ENCODE measurements at regions not wholly inside any gene's neighbourhood (a gene's known extent, or its start where the extent isn't known, plus 50 kb on each side); places are given as distances from the start of the nearest gene placed in this dataset.

DNA sequence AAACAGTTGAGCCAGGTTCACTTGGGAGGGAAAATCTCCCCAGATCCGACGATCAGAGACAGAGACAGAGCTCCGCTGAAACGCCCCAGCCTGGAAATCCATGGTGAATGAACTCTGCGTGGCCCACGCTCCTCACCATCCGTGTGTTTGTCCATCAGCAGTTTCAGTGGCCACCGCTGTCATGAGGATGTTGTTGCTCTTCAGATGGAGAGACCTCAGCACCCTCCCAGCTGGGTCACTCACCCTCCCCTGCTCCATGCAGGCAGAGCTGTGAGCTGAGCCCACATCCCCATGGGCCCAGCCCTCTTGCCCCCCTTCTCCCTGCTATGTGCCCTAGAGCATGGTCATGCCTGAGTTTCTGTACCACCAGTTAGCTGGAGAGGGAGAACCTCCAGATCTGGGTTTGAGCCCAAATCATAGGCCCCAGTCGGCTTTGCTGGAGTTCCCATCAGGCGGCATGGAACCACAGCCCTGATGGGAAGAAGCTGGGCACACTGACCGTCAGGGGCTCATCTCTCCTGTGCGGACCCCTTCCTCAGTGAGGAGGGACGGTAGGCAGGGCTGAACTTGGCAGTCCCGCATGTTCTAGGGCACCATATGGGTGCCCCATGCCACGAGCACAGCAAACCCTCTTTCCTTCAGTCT lies 154.4 kb upstream of the COL5A1 start:
- no peak for DNase-seq

DNA sequence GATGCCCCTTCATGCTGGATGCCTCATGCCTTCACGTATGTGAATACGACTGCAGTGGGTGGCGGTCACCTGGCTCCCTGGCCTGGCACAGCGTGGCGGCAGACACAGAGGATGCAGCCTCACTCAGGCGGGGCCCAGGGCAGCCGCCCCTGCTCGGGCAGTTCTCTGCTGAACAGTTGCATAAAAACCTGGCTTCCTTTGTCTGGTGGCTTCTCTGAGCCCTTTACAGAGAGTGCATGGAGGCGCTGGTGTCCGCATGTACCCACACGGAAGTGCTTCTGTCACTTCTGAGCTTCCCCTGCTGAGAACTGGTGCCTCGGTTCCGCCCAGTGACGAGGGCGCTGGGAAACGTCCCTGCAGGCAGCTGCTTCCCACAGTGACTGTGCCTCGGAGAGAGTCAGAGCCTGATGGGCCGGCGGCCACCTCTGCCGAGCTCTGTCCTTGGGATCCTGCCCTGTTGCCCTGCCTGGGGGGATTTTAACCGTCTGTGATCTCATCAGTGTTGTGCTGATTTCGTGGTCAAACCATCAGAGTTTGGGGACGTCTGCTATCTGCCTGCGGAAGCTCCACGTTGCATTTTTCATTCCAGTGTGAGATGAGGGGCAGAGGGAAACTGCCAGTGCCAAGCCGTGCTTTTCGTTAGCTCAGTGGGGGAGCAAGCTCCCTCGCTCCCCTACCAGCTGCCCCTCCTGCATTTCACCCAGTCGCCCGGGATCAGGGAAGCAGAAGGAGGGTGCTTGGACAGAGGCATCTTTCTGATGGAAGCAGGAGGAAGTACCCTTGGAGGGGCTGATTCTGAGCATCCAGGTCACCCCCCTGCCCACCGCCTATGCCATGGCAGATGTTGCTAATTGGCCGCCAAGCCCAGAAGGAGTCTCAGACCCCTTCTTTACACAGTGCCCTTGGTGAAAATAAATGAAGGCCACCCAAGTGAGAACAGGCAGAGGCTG lies 153.0 kb upstream of the COL5A1 start:
- DNase-seq, result no peak

- DNase-seq, result no peak
Measured at GRCh38 chr9:134489621-134490408, 151.8 kb upstream of the COL5A1 start.

- no peak for DNase-seq
Measured at GRCh38 chr9:134490446-134490845, 151.2 kb upstream of the COL5A1 start.

DNA sequence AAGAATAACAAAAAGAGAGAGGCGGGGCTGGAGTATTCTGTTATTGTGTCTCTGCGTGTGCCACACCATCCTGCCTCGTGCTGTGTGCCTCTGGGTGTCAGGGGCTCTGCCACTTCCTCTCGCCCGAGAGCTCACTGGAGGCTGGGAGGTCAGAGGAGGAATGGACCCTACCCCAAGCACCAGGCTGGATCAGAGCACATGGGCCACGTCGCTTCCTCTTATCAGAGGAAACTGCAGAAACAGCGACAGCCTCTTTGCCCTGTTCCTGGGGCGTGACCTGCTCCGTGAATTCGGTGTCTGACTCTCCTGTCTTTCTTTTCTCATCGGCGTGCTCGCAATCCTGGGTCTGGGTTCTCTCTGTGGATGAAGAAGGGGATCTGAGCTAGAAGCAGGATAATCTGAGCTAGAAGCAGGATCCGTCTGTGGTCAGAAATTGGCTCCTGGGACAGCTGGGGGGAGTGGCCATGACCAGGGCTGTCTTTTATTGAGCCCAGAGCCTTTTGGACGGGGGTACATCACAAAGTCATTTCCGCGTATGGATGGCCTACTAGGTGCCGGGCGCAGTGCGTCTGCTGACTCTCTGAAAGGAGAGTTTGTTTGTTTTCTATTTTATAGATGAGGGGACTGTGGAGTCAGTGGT lies 150.3 kb upstream of the COL5A1 start:
- no peak for DNase-seq

DNA sequence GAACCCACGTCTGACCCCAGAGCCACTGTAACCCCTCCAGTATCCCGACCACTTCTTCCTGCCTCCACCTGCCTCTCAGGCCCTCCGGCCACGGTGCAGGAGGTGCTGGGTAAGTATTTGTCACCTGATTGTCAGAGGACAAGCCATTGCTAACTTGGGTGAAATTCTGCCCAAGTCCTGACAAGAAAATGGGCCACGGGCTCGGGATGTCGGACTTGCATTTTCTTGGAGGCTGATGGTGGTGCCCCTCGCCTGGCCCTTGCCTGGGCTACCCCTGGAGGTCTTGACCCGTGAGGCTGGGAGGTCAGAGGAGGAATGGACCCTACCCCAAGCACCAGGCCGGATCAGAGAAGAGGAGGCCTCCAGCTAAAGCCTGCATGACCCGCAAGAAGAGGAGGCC lies 149.7 kb upstream of the COL5A1 start:
- DNase-seq, result no peak

GRCh38 chr9:134492281-134492691 lies 149.3 kb upstream of the COL5A1 start:
- no peak for DNase-seq

- no peak for DNase-seq
Measured at GRCh38 chr9:134492721-134493460, 148.7 kb upstream of the COL5A1 start.

DNA sequence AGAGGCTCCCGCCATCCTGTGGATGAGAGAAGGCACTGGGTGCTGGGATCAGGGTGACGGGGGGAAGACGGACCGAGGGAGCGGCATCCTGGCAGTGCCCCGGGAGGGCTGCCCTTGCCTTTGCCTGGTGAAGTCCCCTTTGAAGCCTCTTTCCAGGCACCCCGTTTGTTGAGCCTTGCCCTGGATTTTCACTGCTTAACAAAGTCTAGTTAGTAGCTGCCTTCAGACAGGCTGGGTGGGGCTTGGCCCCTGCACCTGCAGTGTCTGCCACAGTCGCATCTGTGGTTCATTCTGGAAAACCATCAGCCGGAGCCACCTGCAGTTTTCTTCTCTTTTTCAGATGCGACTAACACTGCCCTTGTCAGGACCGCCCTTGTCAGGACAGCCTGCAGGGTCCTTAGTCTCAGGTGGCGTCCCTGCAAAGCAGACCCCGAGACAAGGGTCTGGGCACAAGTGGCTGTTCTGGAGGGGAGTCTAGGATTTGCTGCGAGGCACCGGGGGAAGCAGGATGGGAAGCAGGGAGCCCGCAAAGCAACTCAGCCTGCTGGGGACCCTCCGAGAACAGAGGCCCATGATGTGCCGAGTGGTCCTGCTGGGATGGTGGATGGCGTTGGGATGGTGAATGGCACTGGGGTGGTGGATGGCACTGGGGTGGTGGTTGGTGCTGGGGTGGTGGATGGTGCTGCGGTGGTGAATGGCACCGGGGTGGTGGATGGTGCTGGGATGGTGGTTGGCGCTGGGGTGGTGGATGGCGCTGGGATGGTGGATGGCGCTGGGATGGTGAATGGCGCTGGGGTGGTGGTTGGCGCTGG lies 147.9 kb upstream of the COL5A1 start:
- DNase-seq, result no peak

DNA sequence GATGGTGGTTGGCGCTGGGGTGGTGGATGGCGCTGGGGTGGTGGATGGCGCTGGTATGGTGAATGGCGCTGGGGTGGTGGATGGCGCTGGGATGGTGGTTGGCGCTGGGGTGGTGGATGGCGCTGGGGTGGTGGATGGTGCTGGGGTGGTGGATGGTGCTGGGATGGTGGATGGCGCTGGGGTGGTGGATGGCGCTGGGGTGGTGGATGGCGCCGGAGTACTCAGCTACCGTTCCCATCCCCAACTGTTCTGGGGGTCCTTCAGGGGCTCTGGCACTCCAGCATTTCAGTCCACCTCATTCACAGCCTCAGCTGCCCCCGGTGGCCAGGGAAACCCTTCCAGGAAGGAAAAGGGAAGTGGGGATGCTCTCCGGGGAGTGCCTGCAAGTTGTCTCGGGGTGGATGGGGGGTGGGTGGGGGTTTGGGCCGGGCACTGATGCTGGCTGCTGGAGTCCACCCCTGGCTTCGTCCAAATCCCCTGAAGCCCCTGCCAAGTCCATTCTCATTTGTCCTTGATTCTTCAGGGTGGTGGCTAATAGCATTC lies 147.3 kb upstream of the COL5A1 start:
- no peak for DNase-seq

- no peak for DNase-seq
Measured at GRCh38 chr9:134494905-134495304, 146.7 kb upstream of the COL5A1 start.

GRCh38 chr9:134495881-134496412 lies 145.7 kb upstream of the COL5A1 start:
- DNase-seq, result no peak

DNA sequence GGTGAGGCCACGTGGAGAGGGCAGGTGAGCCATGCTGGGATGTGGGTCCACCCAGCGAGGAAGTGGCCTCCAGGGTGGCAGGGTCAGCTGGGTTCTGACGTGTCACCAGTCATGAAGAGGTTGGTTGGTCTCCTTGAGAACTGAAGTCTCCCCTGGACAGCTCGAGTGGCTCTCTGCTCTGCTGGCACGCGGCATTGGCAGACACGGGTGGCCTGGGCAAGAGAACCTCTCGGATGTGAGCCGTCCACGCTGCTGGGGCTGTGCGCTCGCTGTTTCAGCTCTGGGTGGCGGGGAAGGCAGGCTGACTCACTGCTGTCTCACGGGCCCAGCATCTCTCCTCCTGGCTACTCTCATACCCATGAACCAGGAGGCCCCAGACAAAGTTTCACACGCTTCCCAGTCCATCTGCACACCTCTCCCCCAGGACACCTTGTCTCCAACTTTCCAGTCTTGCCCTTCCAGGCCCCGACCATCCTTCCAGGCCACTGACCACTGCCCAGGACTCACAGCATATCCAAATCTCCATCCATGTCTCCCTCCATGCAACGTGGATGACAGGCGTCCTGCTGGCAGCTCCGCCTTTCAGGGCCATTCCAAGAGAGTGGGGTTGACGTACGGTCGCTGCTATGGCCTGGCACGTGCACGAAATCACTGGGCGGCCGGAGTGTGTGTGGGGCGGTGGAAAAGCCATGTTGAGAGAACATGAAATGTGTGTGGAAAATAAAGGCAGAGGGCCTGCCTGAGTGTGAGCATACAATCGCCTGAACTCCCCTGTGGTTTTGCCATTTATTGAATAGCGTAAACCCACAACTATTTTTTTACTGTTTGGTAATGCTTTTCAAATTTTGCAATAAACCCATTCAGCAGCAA lies 145.0 kb upstream of the COL5A1 start:
- DNase-seq, result no peak

GRCh38 chr9:134497283-134497860 lies 144.2 kb upstream of the COL5A1 start:
- DNase-seq, result no peak

DNA sequence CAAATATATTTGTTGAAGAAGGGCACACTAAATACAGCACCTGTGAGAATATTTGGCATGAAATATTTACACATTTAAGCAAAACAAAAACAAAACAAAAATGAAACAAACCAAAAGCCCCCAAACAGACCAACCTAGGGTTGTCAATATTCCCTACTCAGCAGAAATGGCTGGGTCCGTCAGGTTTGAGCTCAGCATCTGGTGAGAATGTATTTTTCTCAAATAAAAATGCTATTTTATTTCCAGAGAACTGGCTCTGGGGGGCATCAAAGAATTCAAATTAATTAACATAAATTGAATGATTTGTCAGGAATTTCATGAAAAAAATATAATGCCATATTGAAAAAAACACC lies 142.8 kb upstream of the COL5A1 start:
- DNase-seq, result no peak

DNA sequence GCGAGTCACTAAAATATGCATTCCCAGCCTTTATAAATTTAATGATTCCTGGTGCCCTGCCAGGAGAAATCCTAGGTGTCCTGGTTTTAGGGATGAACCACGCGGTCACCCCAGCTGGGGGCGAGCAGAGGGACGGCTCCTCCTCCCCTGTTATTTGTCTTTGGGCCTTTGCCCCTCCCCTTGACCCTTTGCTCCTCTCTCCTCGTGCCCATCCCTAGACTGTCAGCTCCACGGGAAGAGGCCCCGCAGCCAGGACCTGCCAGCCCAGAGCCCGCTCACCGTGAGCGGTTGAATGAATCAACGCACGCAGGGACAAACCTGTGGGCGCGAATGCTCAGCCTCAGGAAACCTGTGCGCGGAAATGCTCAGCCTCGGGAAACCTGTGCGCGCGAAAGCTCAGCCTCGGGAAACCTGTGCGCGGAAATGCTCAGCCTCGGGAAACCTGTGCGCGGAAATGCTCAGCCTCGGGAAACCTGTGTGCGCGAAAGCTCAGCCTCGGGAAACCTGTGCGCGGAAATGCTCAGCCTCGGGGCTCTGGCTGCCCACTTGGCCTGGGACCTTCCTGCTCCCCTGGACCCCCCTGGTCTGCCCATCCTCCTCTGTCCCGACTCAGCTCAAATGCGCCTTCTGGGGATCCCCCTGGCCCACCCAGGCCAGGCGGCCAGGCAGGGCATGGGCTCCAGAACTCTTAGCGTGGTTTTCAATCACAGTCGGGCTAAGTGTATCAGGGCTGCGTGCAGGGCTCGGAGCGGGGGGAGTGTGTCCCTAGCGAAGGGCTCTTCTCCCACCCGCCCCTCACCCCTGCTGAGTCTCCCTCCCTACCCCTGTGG lies 140.5 kb upstream of the COL5A1 start:
- DNase-seq, result no peak

GRCh38 chr9:134501761-134502265 lies 139.8 kb upstream of the COL5A1 start:
- no peak for DNase-seq

- DNase-seq, result no peak
Measured at GRCh38 chr9:134502266-134502791, 139.3 kb upstream of the COL5A1 start.
